ENCODE measurements at regions not wholly inside any gene's neighbourhood (a gene's known extent, or its start where the extent isn't known, plus 50 kb on each side); places are given as distances from the start of the nearest gene placed in this dataset.

GRCh38 chrX:128891554-128891953 is 631.7 kb downstream of the SMARCA1 start:
- Histone ChIP-seq H3K27ac (no peak overlapping the region), H3K27me3 (no peaks in the 10 kb centered on the region), H3K36me3 (no peaks in the 10 kb centered on the region), H3K4me3 (no peak overlapping the region), H3K9me3 (no peaks in the 10 kb centered on the region), H3K4me1 (no peaks in the 10 kb centered on the region)
- ATAC-seq (no peak), DNase-seq (no peak)
- intact Hi-C loops (cut with DNase I): no loop called here
- no peak for TF ChIP-seq CTCF (IDR thresholded peaks at IDR 0.05)

GRCh38 chrX:128884430-128884829 is 638.9 kb downstream of the SMARCA1 start:
- ATAC-seq (no peak), DNase-seq (no peak)
- no peak overlapping the region for H3K4me3 ChIP-seq
- no peak overlapping the region for H3K27ac ChIP-seq
- intact Hi-C loops (cut with DNase I): no loop called here
- no peaks in the 10 kb centered on the region for H3K4me1 ChIP-seq
- no peak for TF ChIP-seq CTCF (IDR thresholded peaks at IDR 0.05)
- H3K36me3 ChIP-seq: no peaks in the 10 kb centered on the region
- no peaks in the 10 kb centered on the region for H3K9me3 ChIP-seq
- H3K27me3 ChIP-seq: no peaks in the 10 kb centered on the region

GRCh38 chrX:128883650-128884049 is 639.6 kb downstream of the SMARCA1 start:
- no peaks in the 10 kb centered on the region for H3K4me1 ChIP-seq
- no peak for TF ChIP-seq CTCF (IDR thresholded peaks at IDR 0.05)
- intact Hi-C loops (cut with DNase I): no loop called here
- no peaks in the 10 kb centered on the region for H3K27me3 ChIP-seq
- ATAC-seq: no peak
- no peak for DNase-seq
- no peak overlapping the region for H3K27ac ChIP-seq
- H3K9me3 ChIP-seq: no peaks in the 10 kb centered on the region
- no peaks in the 10 kb centered on the region for H3K36me3 ChIP-seq
- H3K4me3 ChIP-seq: no peak overlapping the region

GRCh38 chrX:128870361-128870760 is 652.9 kb downstream of the SMARCA1 start:
- no peak for TF ChIP-seq CTCF (IDR thresholded peaks at IDR 0.05)
- no peak for DNase-seq
- Histone ChIP-seq H3K27me3 (no peaks in the 10 kb centered on the region), H3K9me3 (no peaks in the 10 kb centered on the region), H3K4me1 (no peaks in the 10 kb centered on the region), H3K36me3 (no peaks in the 10 kb centered on the region), H3K4me3 (no peak overlapping the region), H3K27ac (no peak overlapping the region)
- ATAC-seq: no peak
- intact Hi-C loops (cut with DNase I): no loop called here

- H3K4me1 ChIP-seq: no peaks in the 10 kb centered on the region
- no peak for TF ChIP-seq CTCF (IDR thresholded peaks at IDR 0.05)
- intact Hi-C loops (cut with DNase I): no loop called here
- no peak overlapping the region for H3K27ac ChIP-seq
- no peak for DNase-seq
- H3K9me3 ChIP-seq: no peaks in the 10 kb centered on the region
- H3K4me3 ChIP-seq: no peak overlapping the region
- ATAC-seq: no peak
- H3K27me3 ChIP-seq: no peaks in the 10 kb centered on the region
- no peaks in the 10 kb centered on the region for H3K36me3 ChIP-seq
These were observed 660.7 kb downstream of the SMARCA1 start for GRCh38 chrX:128862557-128862956.

All from left lung (tissue), 4 donors.